ENCODE measurements at regions not wholly inside any gene's neighbourhood (a gene's known extent, or its start where the extent isn't known, plus 50 kb on each side); places are given as distances from the start of the nearest gene placed in this dataset.

- DNase-seq (ENCODE audit: low read depth) = no peak
- H3K4me3 ChIP-seq (replicated peaks; ENCODE audit: low read depth, low read length) = no peak overlapping the region
- TF ChIP-seq, protein P1, sequence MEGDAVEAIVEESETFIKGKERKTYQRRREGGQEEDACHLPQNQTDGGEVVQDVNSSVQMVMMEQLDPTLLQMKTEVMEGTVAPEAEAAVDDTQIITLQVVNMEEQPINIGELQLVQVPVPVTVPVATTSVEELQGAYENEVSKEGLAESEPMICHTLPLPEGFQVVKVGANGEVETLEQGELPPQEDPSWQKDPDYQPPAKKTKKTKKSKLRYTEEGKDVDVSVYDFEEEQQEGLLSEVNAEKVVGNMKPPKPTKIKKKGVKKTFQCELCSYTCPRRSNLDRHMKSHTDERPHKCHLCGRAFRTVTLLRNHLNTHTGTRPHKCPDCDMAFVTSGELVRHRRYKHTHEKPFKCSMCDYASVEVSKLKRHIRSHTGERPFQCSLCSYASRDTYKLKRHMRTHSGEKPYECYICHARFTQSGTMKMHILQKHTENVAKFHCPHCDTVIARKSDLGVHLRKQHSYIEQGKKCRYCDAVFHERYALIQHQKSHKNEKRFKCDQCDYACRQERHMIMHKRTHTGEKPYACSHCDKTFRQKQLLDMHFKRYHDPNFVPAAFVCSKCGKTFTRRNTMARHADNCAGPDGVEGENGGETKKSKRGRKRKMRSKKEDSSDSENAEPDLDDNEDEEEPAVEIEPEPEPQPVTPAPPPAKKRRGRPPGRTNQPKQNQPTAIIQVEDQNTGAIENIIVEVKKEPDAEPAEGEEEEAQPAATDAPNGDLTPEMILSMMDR (IDR thresholded peaks at IDR 0.05; ENCODE audit: low read length, missing control alignments) = no peak
Observed at GRCh38 chr5:42881416-42882117, 69.9 kb upstream of the SELENOP start.

- H3K4me3 ChIP-seq (replicated peaks; ENCODE audit: low read depth, low read length) = no peak overlapping the region
- DNase-seq (ENCODE audit: low read depth) = no peak
- TF ChIP-seq, protein P1 (IDR thresholded peaks at IDR 0.05; ENCODE audit: low read length, missing control alignments) = no peak
Observed at GRCh38 chr5:42880496-42881150, 68.9 kb upstream of the SELENOP start.

DNA sequence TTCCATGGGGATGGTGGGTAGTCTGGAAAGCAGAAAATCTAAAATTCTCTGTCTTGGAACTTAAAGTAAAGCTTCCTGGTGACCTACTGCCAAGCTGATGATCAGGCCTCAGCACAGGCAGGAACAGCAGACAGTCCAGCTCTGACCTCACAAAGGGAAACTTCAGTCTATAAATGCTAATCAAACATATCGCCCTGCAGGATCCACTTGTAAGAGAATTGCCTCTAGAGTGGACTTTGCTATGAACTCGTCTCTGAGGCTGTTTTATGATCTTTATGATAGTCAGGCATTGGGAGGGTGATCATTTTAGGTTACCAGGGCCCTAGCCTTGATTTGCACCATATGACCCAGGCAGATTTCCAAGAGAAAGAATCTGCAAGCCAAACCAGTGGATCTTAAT lies 67.6 kb upstream of the SELENOP start:
- no peak for DNase-seq (ENCODE audit: low read depth)
- TF ChIP-seq, protein P1 (IDR thresholded peaks at IDR 0.05; ENCODE audit: low read length, missing control alignments) = no peak
- H3K4me3 ChIP-seq (replicated peaks; ENCODE audit: low read depth, low read length) = no peak overlapping the region

GRCh38 chr5:42878550-42878949 lies 66.9 kb upstream of the SELENOP start:
- H3K4me3 ChIP-seq (replicated peaks; ENCODE audit: low read depth, low read length) = no peak overlapping the region
- TF ChIP-seq, protein P1 (IDR thresholded peaks at IDR 0.05; ENCODE audit: low read length, missing control alignments) = no peak
- DNase-seq (ENCODE audit: low read depth) = no peak

- TF ChIP-seq, protein P1 (IDR thresholded peaks at IDR 0.05; ENCODE audit: low read length, missing control alignments) = no peak
- H3K4me3 ChIP-seq (replicated peaks; ENCODE audit: low read depth, low read length) = no peak overlapping the region
- no peak for DNase-seq (ENCODE audit: low read depth)
Observed at GRCh38 chr5:42878041-42878440, 66.3 kb upstream of the SELENOP start.

- TF ChIP-seq, protein P1 (IDR thresholded peaks at IDR 0.05; ENCODE audit: low read length, missing control alignments) = no peak
- H3K4me3 ChIP-seq (replicated peaks; ENCODE audit: low read depth, low read length) = no peak overlapping the region
- no peak for DNase-seq (ENCODE audit: low read depth)
Observed at GRCh38 chr5:42877431-42877830, 65.7 kb upstream of the SELENOP start.

All from fibroblast of pulmonary artery (primary cell).